ENCODE measurements at regions not wholly inside any gene's neighbourhood (a gene's known extent, or its start where the extent isn't known, plus 50 kb on each side); places are given as distances from the start of the nearest gene placed in this dataset.
"Not testable (repeated sequence)": the region's sequence is repeated elsewhere in the genome, so short reads cannot be mapped to it uniquely, and the experiment has no call there.

- ATAC-seq (no peak), DNase-seq (ENCODE audit: low read depth in 1 of 2, low spot score in 1 of 2) (no peak), FAIRE-seq (no peak)
- H3K4me2 ChIP-seq: no peak overlapping the region
- WGBS (ENCODE audit: missing lambda C conversion rate): 58% methylated on average over 4 of the region's 4 CpGs
- H3K4me3 ChIP-seq: no peak overlapping the region
- TF ChIP-seq, protein P1, sequence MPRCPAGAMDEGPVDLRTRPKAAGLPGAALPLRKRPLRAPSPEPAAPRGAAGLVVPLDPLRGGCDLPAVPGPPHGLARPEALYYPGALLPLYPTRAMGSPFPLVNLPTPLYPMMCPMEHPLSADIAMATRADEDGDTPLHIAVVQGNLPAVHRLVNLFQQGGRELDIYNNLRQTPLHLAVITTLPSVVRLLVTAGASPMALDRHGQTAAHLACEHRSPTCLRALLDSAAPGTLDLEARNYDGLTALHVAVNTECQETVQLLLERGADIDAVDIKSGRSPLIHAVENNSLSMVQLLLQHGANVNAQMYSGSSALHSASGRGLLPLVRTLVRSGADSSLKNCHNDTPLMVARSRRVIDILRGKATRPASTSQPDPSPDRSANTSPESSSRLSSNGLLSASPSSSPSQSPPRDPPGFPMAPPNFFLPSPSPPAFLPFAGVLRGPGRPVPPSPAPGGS (IDR thresholded peaks at IDR 0.05): no peak
- TF ChIP-seq BHLHE40 (IDR thresholded peaks at IDR 0.05; ENCODE audit: low read depth, low read length): no peak
- H3K4me1 ChIP-seq: no peaks in the 10 kb centered on the region
- POLR2A ChIA-PET: no interaction called here
- CTCF ChIA-PET: no interaction called here
- H3K27ac ChIP-seq: no peak overlapping the region
- H3K9me3 ChIP-seq: no peaks in the 10 kb centered on the region
These were observed 103.9 kb downstream of the OLIG3 start for GRCh38 chr6:137390334-137390733.

GRCh38 chr6:137389150-137389704 is 105.0 kb downstream of the OLIG3 start:
- Histone ChIP-seq H3K4me3 (no peak overlapping the region), H3K9me3 (no peaks in the 10 kb centered on the region), H3K4me2 (no peak overlapping the region), H3K4me1 (no peaks in the 10 kb centered on the region), H3K27ac (no peak overlapping the region)
- DNase-seq (ENCODE audit: low read depth in 1 of 2, low spot score in 1 of 2) (no peak), FAIRE-seq (no peak), ATAC-seq (no peak)
- WGBS (ENCODE audit: missing lambda C conversion rate): 35% methylated on average over 6 of the region's 6 CpGs
- no peak for TF ChIP-seq RAD21 (conservative IDR thresholded peaks at IDR 0.05 in 1 of 2, IDR thresholded peaks at IDR 0.05 in 1 of 2)
- no peak for TF ChIP-seq KDM1A (IDR thresholded peaks at IDR 0.05; ENCODE audit: low read depth)
- TF ChIP-seq ZFP36 (IDR thresholded peaks at IDR 0.05; ENCODE audit: borderline replicate concordance, partially characterized antibody): no peak
- no peak for TF ChIP-seq GATA3 (IDR thresholded peaks at IDR 0.05; ENCODE audit: borderline replicate concordance)
- TF ChIP-seq, protein P2, sequence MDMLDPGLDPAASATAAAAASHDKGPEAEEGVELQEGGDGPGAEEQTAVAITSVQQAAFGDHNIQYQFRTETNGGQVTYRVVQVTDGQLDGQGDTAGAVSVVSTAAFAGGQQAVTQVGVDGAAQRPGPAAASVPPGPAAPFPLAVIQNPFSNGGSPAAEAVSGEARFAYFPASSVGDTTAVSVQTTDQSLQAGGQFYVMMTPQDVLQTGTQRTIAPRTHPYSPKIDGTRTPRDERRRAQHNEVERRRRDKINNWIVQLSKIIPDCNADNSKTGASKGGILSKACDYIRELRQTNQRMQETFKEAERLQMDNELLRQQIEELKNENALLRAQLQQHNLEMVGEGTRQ (IDR thresholded peaks at IDR 0.05): no peak
- TF ChIP-seq FOSL2 (IDR thresholded peaks at IDR 0.05): no peak
- no peak for TF ChIP-seq FOSL2 (CRISPR knock-in tag; IDR thresholded peaks at IDR 0.05)
- TF ChIP-seq HOXB5 (CRISPR knock-in tag; IDR thresholded peaks at IDR 0.05): no peak
- TF ChIP-seq CBX8 (IDR thresholded peaks at IDR 0.05): no peak
- CTCF ChIA-PET: interaction anchor here (0.6 kb wide), 1 partner anchor 896 kb away, joined by 3 read pairs; no protein-coding TSS in a partner anchor
- POLR2A ChIA-PET: interaction anchor here (0.7 kb wide), 1 partner anchor 64 kb away, joined by 7 read pairs; no protein-coding TSS in a partner anchor

GRCh38 chr6:137387096-137387764 is 107.0 kb downstream of the OLIG3 start:
- 56% methylated on average over 10 of the region's 10 CpGs for WGBS (ENCODE audit: missing lambda C conversion rate)
- no peaks in the 10 kb centered on the region for H3K9me3 ChIP-seq
- H3K27ac ChIP-seq: no peak overlapping the region
- H3K4me3 ChIP-seq: no peak overlapping the region
- TF ChIP-seq SREBF2 (IDR thresholded peaks at IDR 0.05): no peak
- TF ChIP-seq, protein P2 (IDR thresholded peaks at IDR 0.05): no peak
- TF ChIP-seq RCOR1 (IDR thresholded peaks at IDR 0.05; ENCODE audit: low read depth, low read length): no peak
- TF ChIP-seq HDAC2 (IDR thresholded peaks at IDR 0.05): no peak
- TF ChIP-seq RARB (CRISPR knock-in tag; IDR thresholded peaks at IDR 0.05): no peak
- no peak for TF ChIP-seq EHF (CRISPR knock-in tag; IDR thresholded peaks at IDR 0.05)
- no peak for TF ChIP-seq FOSL2 (IDR thresholded peaks at IDR 0.05)
- no peak for TF ChIP-seq FOSL2 (CRISPR knock-in tag; IDR thresholded peaks at IDR 0.05)
- no peak for TF ChIP-seq MAFK (IDR thresholded peaks at IDR 0.05; ENCODE audit: partially characterized antibody)
- TF ChIP-seq HEYL (CRISPR knock-in tag; IDR thresholded peaks at IDR 0.05): no peak
- no peak for TF ChIP-seq CBX8 (IDR thresholded peaks at IDR 0.05)
- no peak for TF ChIP-seq FOXS1 (CRISPR knock-in tag; IDR thresholded peaks at IDR 0.05)
- no peak for TF ChIP-seq CBX2 (IDR thresholded peaks at IDR 0.05; ENCODE audit: borderline replicate concordance, low read depth)
- TF ChIP-seq PHF8 (IDR thresholded peaks at IDR 0.05; ENCODE audit: borderline replicate concordance, low read depth): no peak
- no peak for TF ChIP-seq TP53 (CRISPR knock-in tag; IDR thresholded peaks at IDR 0.05)
- no peak for TF ChIP-seq CTCF (IDR thresholded peaks at IDR 0.05)
- no peak for TF ChIP-seq JUNB (IDR thresholded peaks at IDR 0.05)
- TF ChIP-seq POLR2A (IDR thresholded peaks at IDR 0.05; ENCODE audit: low read length): no peak
- no peak for TF ChIP-seq ZFP36 (IDR thresholded peaks at IDR 0.05; ENCODE audit: borderline replicate concordance, partially characterized antibody)
- TF ChIP-seq, protein P1 (IDR thresholded peaks at IDR 0.05): no peak
- DNase-seq (ENCODE audit: low read depth in 1 of 2, low spot score in 1 of 2): no peak
- no peak for FAIRE-seq
- ATAC-seq: no peak
- no peak overlapping the region for H3K4me2 ChIP-seq
- ChIA-PET POLR2A (no interaction called here), CTCF (no interaction called here)
- H3K4me1 ChIP-seq: no peaks in the 10 kb centered on the region

DNA sequence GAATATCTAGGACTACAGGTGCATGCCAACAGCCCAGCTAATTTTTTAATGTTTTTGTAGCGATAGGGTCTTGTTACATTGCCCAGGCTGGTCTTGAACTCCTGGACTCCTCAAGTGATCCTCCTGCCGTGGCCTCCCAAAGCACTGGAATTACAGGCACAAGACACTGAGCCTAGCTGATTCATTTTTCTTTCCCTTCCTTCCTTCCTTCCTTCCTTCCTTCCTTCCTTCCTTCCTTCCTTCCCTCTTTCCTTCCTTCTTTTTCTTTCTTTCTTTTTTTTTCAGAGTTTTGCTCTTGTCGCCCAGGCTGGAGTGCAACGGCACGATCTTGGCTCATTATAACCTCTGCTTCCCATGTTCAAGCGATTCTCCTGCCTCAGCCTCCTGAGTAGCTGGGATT is 110.9 kb downstream of the OLIG3 start:
- H3K27ac ChIP-seq; POLR2A ChIA-PET; H3K9me3 ChIP-seq; ATAC-seq; H3K4me1 ChIP-seq; FAIRE-seq; H3K4me3 ChIP-seq; DNase-seq (ENCODE audit: low read depth in 1 of 2, low spot score in 1 of 2); H3K4me2 ChIP-seq: not testable (repeated sequence)
- 44% methylated on average over 6 of the region's 6 CpGs for WGBS (ENCODE audit: missing lambda C conversion rate)
- CTCF ChIA-PET: interaction anchor here (1.1 kb wide), 1 partner anchor 41 kb away, joined by 3 read pairs; no protein-coding TSS in a partner anchor
